Fibroblast of skin of back (primary cell): ENCODE measurements at regions not wholly inside any gene's neighbourhood (a gene's known extent, or its start where the extent isn't known, plus 50 kb on each side); places are given as distances from the start of the nearest gene placed in this dataset.
"Not testable (repeated sequence)": the region's sequence is repeated elsewhere in the genome, so short reads cannot be mapped to it uniquely, and the experiment has no call there.

Source experiments
- DNase-seq: peaks from one replicate; pipeline ENCODE4 v3.0.0-alpha.2; 2013

DNA sequence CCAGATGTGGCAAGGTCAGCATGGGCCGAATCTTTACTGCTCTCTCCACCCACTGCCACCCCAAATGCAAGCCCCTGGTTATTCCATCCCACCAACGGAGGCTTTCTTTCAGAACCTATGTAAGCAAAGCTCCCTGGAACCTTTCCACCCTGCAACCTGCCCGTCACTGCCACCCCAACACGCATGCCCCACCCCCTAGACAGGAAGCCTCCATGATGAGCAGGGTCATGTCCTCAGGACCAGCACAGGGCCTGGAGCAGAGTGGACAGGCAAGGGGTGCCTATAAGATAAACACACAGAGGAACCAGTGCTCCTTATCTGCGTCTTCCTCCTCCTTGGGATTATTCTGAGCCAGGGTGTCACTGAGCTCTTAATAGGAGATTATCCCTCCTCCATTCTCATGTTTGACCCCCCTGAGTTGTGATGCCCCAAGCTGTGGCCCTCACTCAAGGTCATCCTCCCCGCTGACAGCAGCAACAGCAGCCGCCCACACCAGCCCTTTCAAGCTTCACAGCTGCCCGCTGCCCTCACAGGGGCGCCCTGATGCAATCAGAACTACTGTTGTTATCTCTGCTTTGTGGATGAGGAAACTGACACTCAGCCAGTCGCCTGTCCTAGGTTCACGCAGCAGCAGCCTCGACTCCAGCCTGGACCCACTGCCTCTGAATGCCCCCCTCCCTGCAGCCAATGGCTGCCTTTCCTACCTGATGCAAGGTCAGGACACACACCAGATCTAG is 647.3 kb downstream of the TBC1D22A start:
- no peak for DNase-seq

DNA sequence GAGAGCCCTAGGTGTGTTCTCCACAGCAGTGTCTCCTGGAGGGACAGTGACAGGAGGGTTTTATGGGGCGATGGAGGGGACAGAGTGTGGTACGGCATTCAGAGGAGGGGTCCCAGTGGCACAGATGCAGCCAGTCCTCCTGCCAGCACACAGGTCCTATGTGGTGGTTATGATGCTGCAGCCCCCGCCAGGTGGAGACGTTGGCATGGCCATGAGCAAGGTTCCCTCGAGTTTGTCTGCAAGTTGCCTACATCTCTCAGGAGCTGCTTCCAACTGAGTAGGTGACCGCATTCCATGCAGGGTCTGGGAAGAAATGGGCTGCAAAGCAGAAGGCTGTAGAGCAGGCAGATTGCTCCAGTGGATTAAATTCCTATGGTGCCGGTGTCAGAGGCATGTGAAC is 646.0 kb downstream of the TBC1D22A start:
- no peak for DNase-seq

GRCh38 chr22:47407461-47408025 is 645.1 kb downstream of the TBC1D22A start:
- DNase-seq = no peak

GRCh38 chr22:47406896-47407295 is 644.4 kb downstream of the TBC1D22A start:
- no peak for DNase-seq

DNA sequence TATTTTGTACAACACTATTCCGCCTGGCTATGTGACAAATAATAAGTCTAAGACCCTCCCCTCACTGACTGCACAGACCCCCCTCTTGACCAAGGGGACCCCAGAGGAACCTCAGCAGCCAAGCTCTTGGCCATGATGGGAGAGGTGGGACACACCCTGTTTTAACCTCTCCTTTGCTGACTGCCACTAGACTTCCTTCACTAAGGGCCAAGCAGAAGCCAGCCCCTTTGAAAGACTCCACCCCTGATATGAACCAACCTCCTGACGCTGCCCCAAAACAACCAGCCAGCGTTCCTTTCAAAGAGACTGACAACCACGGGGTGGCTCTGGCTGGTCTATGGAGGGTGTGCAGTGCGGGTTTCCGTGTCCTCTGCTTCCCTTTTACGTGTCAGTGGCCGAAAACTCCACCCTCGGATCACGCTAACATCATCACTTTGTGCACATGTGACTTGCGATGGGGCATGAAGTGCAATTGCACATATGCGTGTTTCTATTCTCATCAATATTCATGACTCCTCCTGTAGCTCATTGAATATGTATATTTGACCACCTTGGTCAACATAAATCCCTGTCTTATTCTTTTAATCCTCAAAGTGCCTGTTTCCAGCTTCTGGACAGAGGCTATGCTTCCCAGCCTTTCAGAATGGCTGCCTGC is 643.9 kb downstream of the TBC1D22A start:
- no peak for DNase-seq

DNA sequence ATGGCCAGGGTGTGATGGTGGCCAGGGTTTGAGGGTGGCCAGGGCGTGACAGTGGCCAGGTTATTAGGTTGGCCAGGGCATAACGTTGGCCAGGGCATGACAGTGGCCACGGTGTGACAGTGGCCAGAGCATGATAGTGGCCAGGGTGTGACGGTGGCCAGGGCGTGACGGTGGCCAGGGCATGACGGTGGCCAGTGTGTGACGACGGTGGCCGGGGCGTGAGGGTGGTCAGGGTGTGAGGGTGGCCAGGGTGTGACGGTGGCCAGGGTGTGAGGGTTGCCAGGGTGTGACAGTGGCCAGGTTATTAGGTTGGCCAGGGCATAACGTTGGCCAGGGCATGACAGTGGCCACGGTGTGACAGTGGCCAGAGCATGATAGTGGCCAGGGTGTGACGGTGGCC is 642.8 kb downstream of the TBC1D22A start:
- not testable (repeated sequence) for DNase-seq

GRCh38 chr22:47402876-47403525 is 640.6 kb downstream of the TBC1D22A start:
- no peak for DNase-seq

DNA sequence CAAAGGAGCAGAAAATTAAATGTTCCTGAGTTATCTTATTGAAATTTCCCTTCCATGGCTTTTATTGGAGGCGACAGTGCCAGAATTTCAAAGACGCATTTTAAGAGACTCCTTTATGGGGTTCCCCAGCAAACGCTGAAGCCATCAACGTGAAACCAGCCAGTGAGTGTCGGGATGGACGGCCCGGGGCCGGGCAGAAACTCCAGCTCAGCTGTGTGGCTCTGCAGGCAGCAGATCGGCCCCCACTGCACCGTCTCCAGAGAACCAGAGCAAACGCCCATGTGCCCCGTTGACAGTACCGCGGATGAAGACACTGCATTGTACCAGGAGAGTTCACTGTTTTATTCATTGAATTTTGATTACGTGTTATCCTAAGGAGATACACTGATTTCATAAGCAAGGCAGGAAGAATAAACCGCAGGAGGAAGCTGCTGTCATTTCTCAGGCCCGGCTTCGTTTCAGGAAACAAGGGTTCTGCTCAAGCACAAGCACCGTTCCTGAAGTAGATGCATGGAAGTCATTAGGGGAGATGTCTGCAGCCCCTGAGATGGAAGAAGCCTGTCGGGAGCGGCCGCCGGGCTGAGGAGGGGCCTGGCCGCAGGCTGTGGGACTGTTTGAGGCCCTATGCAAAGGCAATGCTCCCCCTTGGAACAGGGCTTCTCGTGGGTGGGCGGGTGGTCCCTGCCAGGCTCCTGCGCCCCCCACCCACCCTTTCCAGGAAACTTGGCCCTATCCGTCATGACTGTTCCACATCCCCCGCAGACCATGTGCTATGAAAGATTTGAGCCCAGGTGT is 639.7 kb downstream of the TBC1D22A start:
- DNase-seq = no peak

DNA sequence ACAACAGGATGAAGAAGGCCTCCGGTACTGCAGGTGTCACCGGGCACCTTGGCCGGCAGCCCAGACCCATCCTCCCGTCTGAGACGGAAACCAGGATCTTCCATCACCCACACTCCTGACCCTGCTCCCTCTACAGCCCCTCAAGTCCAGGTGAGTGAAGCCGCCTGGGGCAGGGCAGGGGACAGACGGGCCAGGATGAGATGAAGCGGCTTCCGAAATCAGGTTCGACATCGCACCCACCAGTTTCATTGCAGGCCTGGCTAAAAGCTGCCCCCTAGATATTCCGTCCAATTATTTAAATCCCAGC is 639.1 kb downstream of the TBC1D22A start:
- DNase-seq = no peak

- DNase-seq = no peak
Measured at GRCh38 chr22:47400701-47401591, 638.5 kb downstream of the TBC1D22A start.

DNA sequence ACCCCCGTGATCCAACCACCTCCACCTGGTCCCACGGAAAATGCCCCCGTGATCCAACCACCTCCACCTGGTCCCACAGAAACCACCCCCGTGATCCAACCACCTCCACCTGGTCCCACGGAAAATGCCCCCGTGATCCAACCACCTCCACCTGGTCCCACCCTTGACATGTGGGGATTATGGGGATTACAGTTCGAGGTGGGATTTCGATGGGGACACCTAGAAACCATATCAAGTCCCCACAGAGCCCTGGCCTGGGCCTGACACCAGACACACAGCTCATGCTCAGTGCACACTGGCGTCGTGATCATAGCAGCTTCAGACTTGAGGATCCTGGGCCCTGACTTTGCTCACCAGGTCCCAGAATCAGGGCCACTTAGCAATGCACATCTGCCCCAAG is 637.7 kb downstream of the TBC1D22A start:
- not testable (repeated sequence) for DNase-seq

DNA sequence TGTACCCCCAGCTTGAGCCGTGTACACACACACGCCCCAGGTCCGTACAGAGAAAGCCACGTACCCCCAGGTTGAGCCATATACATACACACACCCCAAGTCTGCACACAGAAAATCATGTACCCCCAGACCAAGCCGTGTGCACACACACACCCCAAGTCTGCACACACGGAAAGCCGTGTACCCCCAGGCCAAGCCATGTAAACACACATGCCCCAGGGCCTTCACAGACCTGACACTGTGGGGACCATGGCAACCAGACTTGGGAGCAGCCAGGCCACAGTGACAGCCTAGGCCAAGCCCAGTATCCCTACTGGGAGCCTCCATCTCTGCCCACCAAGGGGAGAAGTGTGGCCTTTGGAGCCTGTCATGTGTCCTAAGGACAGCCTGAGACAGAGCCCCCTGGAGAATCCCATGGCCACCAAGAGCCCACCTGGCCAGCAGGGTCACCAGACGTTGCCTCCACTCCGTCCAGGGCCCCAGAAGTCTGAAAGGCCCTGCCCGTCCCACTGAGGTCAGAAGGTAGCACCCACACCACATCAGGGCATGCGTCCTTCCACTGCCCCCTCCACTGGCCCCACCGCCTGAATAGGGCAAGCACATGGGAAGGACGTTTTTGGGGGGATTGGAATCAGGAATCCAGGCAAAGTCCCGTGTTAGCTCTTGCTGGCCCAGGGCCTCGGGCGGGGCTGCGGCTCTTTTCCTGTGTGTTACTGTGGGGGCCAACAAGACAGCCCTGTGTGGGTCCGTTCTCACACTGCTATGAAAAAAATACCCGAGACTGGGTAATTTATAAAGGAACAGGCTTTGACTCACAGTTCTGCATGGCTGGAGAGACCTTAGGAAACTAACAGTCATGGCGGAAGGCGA is 636.7 kb downstream of the TBC1D22A start:
- DNase-seq = no peak

DNA sequence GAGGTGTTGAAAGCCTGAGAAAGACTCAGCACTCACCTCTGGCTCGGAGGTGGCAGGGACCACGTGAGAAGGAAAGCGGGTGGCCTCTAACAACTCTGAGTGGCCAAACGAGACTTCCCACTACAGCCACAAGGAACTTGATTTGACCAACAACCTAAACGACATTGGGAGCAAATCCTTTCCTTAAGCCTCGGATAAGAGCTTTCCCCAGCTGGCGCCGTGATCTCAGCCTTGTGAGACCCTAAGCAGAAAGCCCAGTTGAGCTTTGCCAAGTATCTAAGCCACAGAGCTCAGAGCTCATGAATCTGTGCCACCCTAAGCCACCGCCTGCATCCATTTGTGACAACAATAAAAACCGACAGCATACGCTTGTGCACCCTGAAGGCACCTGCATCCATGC is 636.0 kb downstream of the TBC1D22A start:
- no peak for DNase-seq

DNA sequence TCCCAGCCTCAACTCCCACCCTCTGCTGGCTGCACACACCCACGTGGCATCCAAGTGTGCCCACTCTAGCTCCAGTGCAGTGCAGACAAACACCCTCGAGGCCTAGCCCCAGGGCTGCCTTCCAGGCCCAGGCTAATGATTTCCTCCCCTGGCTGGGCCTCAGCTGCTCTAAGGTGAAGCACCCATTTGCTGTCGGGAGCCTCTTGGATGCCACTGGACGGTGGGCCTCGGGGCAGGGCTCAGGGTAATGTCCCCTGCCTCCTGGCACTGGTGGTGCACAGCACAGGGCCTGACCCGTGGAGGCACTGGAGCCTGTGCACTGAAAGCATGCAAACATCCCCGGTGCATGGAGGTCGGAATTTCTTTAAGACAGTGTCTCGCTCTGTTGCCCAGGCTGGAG is 635.2 kb downstream of the TBC1D22A start:
- DNase-seq = no peak

DNA sequence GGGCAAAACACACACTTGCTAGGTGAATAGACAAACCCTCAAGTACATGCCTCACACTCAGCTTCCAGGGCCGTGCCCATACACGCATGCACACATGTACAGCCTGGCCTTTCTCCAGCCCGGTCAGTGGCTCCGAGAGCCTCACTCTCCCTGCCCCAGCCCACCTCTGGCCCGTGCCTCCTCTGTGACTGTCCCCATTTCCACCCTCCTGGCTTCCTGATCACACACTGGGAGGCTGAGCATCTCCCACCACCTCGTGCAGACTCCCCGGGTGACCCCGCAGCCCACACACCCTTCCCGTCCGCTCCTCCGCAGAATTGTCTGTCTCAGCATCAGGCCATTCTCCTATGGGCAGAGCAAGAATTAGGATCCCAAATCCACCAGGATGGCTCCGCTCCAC is 634.1 kb downstream of the TBC1D22A start:
- DNase-seq = no peak

- no peak for DNase-seq
Measured at GRCh38 chr22:47396105-47396504, 633.7 kb downstream of the TBC1D22A start.

GRCh38 chr22:47395481-47395880 is 633.0 kb downstream of the TBC1D22A start:
- DNase-seq = peak; percentile 41

- no peak for DNase-seq
Measured at GRCh38 chr22:47394504-47395440, 632.3 kb downstream of the TBC1D22A start.

DNA sequence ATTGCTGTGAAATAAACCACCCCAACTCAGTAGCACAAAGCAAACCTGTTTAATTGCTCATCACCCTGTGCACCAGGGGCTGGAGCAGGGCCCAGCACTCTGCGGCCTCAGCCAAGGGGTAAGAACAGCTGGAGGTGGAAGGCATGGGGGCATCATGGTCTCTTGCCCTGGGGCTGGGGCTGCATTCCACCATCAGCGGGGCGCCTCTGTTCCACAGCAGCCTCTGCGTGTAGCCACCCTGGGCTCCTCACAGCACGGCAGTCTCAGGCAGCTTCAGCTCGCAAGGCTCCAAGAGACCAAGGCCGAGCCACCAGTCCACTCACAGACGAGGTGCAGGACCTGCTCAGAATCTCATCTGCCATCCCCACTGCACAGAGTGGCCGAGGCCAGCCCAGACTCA is 630.7 kb downstream of the TBC1D22A start:
- no peak for DNase-seq

GRCh38 chr22:47392729-47393128 is 630.3 kb downstream of the TBC1D22A start:
- no peak for DNase-seq
